ENCODE measurements at regions not wholly inside any gene's neighbourhood (a gene's known extent, or its start where the extent isn't known, plus 50 kb on each side); places are given as distances from the start of the nearest gene placed in this dataset.

DNA sequence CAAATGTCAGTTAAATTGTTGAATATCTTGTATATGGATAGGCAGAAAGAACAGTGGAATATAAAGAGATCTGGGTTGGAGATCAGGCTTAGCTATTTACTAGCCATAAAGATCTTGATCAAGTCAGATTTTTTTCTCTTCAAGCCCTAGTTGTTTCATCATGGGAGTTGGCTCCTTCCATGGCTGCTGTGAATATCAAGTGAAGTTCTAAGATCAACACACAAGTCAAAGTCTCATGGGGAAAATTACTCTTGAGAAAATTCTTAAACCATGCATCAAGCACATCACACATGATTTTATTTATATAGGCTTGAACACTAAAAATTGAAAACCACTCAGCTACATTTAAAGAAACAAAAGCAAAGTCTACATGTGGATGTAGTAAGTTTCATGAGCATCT, 79.8 kb downstream of the C1D start:
- H3K4me2 ChIP-seq = no peak overlapping the region
- H3F3A ChIP-seq (replicated peaks; ENCODE audit: low read depth) = no peaks in the 10 kb centered on the region
- Mint-ChIP-seq H3K27me3 (ENCODE audit: insufficient read depth, low read depth, poor library complexity) (no peaks in the 10 kb centered on the region), H3K4me1 (no peaks in the 10 kb centered on the region), H3K9me3 (peaks cover 7% of the 10 kb centered on the region; the same call in 1 of the 3 replicates), H3K27ac (no peak overlapping the region), H3K4me3 (no peak overlapping the region), H3K36me3 (ENCODE audit: low read depth) (peaks cover 4% of the 10 kb centered on the region)
- H3K4me3 ChIP-seq = no peak overlapping the region
- no peaks in the 10 kb centered on the region for H4K20me1 ChIP-seq (replicated peaks; ENCODE audit: insufficient read depth)
- H3K4me1 ChIP-seq (ENCODE audit: insufficient read depth) = no peaks in the 10 kb centered on the region
- no peak overlapping the region for H2AFZ ChIP-seq
- DNase-seq (ENCODE audit: low spot score) = no peak
- peaks cover 3% of the 10 kb centered on the region; the same call in 1 of the 2 replicates for H3K9me2 ChIP-seq (ENCODE audit: insufficient read depth)
- no peaks in the 10 kb centered on the region for H3K27me3 ChIP-seq (ENCODE audit: insufficient read depth)
- TF ChIP-seq, protein P1, sequence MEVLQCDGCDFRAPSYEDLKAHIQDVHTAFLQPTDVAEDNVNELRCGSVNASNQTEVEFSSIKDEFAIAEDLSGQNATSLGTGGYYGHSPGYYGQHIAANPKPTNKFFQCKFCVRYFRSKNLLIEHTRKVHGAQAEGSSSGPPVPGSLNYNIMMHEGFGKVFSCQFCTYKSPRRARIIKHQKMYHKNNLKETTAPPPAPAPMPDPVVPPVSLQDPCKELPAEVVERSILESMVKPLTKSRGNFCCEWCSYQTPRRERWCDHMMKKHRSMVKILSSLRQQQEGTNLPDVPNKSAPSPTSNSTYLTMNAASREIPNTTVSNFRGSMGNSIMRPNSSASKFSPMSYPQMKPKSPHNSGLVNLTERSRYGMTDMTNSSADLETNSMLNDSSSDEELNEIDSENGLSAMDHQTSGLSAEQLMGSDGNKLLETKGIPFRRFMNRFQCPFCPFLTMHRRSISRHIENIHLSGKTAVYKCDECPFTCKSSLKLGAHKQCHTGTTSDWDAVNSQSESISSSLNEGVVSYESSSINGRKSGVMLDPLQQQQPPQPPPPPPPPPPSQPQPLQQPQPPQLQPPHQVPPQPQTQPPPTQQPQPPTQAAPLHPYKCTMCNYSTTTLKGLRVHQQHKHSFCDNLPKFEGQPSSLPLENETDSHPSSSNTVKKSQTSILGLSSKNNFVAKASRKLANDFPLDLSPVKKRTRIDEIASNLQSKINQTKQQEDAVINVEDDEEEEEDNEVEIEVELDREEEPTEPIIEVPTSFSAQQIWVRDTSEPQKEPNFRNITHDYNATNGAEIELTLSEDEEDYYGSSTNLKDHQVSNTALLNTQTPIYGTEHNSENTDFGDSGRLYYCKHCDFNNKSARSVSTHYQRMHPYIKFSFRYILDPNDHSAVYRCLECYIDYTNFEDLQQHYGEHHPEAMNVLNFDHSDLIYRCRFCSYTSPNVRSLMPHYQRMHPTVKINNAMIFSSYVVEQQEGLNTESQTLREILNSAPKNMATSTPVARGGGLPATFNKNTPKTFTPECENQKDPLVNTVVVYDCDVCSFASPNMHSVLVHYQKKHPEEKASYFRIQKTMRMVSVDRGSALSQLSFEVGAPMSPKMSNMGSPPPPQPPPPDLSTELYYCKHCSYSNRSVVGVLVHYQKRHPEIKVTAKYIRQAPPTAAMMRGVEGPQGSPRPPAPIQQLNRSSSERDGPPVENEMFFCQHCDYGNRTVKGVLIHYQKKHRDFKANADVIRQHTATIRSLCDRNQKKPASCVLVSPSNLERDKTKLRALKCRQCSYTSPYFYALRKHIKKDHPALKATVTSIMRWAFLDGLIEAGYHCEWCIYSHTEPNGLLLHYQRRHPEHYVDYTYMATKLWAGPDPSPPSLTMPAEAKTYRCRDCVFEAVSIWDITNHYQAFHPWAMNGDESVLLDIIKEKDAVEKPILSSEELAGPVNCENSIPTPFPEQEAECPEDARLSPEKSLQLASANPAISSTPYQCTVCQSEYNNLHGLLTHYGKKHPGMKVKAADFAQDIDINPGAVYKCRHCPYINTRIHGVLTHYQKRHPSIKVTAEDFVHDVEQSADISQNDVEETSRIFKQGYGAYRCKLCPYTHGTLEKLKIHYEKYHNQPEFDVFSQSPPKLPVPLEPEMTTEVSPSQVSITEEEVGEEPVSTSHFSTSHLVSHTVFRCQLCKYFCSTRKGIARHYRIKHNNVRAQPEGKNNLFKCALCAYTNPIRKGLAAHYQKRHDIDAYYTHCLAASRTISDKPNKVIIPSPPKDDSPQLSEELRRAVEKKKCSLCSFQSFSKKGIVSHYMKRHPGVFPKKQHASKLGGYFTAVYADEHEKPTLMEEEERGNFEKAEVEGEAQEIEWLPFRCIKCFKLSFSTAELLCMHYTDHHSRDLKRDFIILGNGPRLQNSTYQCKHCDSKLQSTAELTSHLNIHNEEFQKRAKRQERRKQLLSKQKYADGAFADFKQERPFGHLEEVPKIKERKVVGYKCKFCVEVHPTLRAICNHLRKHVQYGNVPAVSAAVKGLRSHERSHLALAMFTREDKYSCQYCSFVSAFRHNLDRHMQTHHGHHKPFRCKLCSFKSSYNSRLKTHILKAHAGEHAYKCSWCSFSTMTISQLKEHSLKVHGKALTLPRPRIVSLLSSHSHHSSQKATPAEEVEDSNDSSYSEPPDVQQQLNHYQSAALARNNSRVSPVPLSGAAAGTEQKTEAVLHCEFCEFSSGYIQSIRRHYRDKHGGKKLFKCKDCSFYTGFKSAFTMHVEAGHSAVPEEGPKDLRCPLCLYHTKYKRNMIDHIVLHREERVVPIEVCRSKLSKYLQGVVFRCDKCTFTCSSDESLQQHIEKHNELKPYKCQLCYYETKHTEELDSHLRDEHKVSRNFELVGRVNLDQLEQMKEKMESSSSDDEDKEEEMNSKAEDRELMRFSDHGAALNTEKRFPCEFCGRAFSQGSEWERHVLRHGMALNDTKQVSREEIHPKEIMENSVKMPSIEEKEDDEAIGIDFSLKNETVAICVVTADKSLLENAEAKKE (CRISPR knock-in tag; IDR thresholded peaks at IDR 0.05) = no peak
- TF ChIP-seq, protein P2, sequence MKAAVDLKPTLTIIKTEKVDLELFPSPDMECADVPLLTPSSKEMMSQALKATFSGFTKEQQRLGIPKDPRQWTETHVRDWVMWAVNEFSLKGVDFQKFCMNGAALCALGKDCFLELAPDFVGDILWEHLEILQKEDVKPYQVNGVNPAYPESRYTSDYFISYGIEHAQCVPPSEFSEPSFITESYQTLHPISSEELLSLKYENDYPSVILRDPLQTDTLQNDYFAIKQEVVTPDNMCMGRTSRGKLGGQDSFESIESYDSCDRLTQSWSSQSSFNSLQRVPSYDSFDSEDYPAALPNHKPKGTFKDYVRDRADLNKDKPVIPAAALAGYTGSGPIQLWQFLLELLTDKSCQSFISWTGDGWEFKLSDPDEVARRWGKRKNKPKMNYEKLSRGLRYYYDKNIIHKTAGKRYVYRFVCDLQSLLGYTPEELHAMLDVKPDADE (IDR thresholded peaks at IDR 0.05) = no peak
- no peak for TF ChIP-seq ZNF331 (CRISPR knock-in tag; IDR thresholded peaks at IDR 0.05; ENCODE audit: low read depth)
- TF ChIP-seq JUNB (IDR thresholded peaks at IDR 0.05; ENCODE audit: unreplicated experiment) = no peak
- TF ChIP-seq, protein P3, sequence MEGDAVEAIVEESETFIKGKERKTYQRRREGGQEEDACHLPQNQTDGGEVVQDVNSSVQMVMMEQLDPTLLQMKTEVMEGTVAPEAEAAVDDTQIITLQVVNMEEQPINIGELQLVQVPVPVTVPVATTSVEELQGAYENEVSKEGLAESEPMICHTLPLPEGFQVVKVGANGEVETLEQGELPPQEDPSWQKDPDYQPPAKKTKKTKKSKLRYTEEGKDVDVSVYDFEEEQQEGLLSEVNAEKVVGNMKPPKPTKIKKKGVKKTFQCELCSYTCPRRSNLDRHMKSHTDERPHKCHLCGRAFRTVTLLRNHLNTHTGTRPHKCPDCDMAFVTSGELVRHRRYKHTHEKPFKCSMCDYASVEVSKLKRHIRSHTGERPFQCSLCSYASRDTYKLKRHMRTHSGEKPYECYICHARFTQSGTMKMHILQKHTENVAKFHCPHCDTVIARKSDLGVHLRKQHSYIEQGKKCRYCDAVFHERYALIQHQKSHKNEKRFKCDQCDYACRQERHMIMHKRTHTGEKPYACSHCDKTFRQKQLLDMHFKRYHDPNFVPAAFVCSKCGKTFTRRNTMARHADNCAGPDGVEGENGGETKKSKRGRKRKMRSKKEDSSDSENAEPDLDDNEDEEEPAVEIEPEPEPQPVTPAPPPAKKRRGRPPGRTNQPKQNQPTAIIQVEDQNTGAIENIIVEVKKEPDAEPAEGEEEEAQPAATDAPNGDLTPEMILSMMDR (conservative IDR thresholded peaks at IDR 0.05; ENCODE audit: low read depth in 2 of 2) = no peak
- no peak for TF ChIP-seq CREB1 (CRISPR knock-in tag; IDR thresholded peaks at IDR 0.05; ENCODE audit: low read depth)
- TF ChIP-seq ZNF114 (CRISPR knock-in tag; IDR thresholded peaks at IDR 0.05) = no peak
- no peak for TF ChIP-seq EZH2phosphoT487 (IDR thresholded peaks at IDR 0.05; ENCODE audit: unreplicated experiment)
- TF ChIP-seq, protein P4, sequence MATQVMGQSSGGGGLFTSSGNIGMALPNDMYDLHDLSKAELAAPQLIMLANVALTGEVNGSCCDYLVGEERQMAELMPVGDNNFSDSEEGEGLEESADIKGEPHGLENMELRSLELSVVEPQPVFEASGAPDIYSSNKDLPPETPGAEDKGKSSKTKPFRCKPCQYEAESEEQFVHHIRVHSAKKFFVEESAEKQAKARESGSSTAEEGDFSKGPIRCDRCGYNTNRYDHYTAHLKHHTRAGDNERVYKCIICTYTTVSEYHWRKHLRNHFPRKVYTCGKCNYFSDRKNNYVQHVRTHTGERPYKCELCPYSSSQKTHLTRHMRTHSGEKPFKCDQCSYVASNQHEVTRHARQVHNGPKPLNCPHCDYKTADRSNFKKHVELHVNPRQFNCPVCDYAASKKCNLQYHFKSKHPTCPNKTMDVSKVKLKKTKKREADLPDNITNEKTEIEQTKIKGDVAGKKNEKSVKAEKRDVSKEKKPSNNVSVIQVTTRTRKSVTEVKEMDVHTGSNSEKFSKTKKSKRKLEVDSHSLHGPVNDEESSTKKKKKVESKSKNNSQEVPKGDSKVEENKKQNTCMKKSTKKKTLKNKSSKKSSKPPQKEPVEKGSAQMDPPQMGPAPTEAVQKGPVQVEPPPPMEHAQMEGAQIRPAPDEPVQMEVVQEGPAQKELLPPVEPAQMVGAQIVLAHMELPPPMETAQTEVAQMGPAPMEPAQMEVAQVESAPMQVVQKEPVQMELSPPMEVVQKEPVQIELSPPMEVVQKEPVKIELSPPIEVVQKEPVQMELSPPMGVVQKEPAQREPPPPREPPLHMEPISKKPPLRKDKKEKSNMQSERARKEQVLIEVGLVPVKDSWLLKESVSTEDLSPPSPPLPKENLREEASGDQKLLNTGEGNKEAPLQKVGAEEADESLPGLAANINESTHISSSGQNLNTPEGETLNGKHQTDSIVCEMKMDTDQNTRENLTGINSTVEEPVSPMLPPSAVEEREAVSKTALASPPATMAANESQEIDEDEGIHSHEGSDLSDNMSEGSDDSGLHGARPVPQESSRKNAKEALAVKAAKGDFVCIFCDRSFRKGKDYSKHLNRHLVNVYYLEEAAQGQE (IDR thresholded peaks at IDR 0.05; ENCODE audit: unreplicated experiment) = no peak
- TF ChIP-seq POLR2AphosphoS5 (IDR thresholded peaks at IDR 0.05; ENCODE audit: low read depth) = no peak
- TF ChIP-seq EZH2 (IDR thresholded peaks at IDR 0.05; ENCODE audit: low read depth, unreplicated experiment) = no peak
- TF ChIP-seq NANOG (IDR thresholded peaks at IDR 0.05; ENCODE audit: borderline replicate concordance) = no peak
- no peak for TF ChIP-seq STAT1 (IDR thresholded peaks at IDR 0.05; ENCODE audit: unreplicated experiment)
- no peaks in the 10 kb centered on the region for H3K79me2 ChIP-seq (replicated peaks; ENCODE audit: insufficient read depth)
- ATAC-seq = no peak
- H3K36me3 ChIP-seq (ENCODE audit: insufficient read depth) = peaks cover 8% of the 10 kb centered on the region
- no peak overlapping the region for H3K27ac ChIP-seq (ENCODE audit: low read depth)
